Fibroblast of peridontal ligament (primary cell): ENCODE measurements at regions not wholly inside any gene's neighbourhood (a gene's known extent, or its start where the extent isn't known, plus 50 kb on each side); places are given as distances from the start of the nearest gene placed in this dataset.
"Not testable (repeated sequence)": the region's sequence is repeated elsewhere in the genome, so short reads cannot be mapped to it uniquely, and the experiment has no call there.

Source experiments
- DNase-seq: peaks from one replicate; pipeline ENCODE4 v3.0.0-alpha.2; 2010; ENCODE audit errors: extremely low read depth

DNA sequence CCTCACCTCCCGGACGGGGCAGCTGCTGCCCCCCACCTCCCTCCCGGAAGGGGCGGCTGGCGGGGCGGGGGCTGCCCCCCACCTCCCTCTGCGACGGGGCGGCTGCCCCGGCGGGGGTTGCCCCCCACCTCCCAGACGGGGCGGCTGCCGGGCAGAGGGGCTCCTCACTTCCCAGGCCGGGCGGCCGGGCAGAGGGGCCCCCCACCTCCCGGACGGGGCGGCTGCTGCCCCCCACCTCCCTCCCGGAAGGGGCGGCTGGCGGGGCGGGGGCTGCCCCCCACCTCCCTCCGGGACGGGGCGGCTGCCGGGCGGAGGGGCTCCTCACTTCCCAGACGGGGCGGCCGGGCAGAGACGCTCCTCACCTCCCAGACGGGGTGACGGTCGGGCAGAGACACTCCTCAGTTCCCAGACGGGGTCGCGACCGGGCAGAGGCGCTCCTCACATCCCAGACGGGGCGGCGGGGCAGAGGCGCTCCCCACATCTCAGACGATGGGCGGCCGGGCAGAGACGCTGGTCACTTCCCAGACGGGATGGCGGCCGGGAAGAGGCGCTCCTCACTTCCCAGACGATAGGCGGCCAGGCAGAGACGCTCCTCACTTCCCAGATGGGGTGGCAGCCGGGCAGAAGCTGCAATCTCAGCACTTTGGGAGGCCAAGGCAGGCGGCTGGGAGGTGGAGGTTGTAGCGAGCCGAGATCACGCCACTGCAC, 1218.8 kb downstream of the GATA3 start:
- not testable (repeated sequence) for DNase-seq

DNA sequence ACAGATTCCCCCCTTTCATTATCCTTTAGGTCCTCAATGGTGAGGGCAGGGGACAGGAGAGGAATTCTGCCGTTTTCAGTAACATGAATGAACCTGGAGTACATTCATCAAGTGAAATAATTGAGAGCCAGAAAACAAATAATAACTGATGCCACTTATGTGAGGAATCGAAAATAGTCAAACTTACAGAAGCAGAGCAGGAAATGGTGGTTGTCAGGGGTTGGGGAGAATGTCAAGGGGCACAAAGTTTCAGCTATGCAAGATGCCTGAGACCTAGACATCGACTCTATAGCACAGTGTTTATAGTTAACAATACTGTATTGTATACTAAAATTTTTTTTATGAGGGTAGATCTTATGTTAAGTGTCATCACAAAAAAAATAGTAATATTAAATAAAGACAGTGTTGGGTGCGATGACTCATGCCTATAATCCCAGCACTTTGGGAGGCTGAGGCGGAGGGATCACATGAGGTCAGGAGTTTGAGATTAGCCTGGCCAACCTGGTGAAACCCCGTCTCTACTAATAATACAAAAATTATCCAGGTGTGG, 1219.8 kb downstream of the GATA3 start:
- no peak for DNase-seq

GRCh38 chr10:9275861-9276260, 1221.4 kb downstream of the GATA3 start:
- DNase-seq = no peak

- DNase-seq = no peak
Observed at GRCh38 chr10:9285690-9286089, 1231.2 kb downstream of the GATA3 start.

DNA sequence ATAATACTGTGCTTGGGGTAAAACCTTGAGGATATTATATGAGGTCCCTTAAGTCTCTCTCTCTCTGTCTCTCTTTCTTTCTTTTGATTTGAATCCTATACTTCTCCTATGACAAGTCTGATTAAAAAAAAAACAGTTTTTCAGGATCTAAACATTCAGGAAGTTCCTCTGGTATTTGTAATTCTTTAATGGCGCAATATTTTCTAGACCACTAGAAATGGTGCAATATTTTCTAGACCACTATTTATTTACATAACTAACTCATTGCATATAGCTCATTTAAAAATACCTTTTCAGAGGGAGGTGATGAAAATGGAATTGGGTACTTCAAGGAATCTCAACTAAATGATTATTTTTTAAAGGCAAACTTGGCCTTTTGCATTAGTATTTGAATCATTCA, 1235.3 kb downstream of the GATA3 start:
- peak; percentile 29 for DNase-seq

- DNase-seq = no peak
Observed at GRCh38 chr10:9291081-9291480, 1236.6 kb downstream of the GATA3 start.

GRCh38 chr10:9294132-9294663, 1239.7 kb downstream of the GATA3 start:
- DNase-seq = no peak

GRCh38 chr10:9294865-9295264, 1240.4 kb downstream of the GATA3 start:
- no peak for DNase-seq

- DNase-seq = peak; percentile 40
Observed at GRCh38 chr10:9296190-9296589, 1241.7 kb downstream of the GATA3 start.

DNA sequence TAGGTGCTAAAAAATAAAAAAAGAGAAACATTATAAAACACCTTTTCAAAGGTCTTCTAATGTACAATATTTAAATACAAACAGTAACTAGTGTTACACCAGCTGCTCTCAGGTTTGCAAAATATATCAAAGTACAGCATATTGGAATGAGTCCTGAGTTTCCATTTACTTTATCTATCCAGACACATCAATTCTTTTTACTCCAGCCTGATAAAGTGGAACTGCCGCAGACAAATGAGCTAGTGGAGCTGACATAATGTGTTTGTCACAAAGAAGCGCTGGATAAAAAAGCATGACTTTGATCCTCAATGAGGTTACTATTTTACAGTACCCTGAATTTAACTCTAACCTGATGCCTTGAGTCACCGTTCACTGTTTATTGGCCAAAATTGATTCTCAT, 1243.1 kb downstream of the GATA3 start:
- DNase-seq = no peak

GRCh38 chr10:9299966-9300365, 1245.5 kb downstream of the GATA3 start:
- no peak for DNase-seq

DNA sequence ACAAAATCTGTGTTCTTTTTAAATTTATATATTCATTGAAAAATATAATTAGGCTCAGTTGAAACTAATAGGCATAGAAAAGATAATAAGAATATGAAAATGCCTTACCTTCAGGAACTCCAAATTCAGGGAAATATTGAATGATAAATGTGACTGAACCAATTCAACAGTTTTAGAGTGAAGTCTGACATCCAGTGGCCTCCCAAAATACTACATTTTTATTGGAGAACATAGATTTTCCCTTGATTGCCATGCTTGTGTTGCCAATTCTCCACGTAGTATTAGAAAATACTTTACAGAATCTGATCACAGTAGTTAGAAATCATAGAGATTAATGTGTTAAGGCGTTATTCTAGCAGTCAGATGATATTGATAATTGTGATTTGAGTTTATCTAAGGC, 1246.7 kb downstream of the GATA3 start:
- peak; percentile 42 for DNase-seq

GRCh38 chr10:9301554-9301953, 1247.1 kb downstream of the GATA3 start:
- no peak for DNase-seq

GRCh38 chr10:9302140-9302746, 1247.8 kb downstream of the GATA3 start:
- peak; percentile 73 for DNase-seq

DNA sequence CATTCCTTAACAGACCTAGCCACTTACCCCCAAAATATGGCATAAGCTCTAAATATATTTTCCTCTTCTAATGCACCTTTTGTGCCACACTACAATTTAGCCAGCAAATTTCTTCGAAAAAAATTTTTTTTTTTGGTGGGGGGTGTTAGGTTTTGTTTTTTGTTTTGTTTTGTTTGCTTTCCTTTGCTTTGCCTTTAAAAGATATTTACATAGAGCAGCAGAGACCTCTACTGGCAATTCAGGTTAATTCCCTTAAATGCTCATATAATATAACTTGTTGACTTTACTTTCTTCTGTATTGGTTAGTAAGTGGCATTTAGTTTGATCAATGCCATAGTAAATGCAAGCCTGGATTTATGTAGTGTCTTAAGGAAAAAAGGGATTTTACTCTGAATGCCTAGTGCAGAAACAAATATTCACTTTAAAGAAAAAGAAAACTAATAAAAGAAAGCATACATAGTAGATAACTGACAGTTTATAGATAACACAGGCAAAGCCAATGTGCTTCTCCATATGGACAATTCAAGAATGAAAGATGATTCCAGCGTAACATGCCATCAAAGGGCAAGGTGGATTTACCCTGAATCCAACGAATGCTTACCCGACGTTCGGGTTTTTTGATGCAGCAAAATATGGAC, 1250.6 kb downstream of the GATA3 start:
- peak; percentile 45 for DNase-seq

GRCh38 chr10:9311702-9312499, 1257.4 kb downstream of the GATA3 start:
- no peak for DNase-seq

DNA sequence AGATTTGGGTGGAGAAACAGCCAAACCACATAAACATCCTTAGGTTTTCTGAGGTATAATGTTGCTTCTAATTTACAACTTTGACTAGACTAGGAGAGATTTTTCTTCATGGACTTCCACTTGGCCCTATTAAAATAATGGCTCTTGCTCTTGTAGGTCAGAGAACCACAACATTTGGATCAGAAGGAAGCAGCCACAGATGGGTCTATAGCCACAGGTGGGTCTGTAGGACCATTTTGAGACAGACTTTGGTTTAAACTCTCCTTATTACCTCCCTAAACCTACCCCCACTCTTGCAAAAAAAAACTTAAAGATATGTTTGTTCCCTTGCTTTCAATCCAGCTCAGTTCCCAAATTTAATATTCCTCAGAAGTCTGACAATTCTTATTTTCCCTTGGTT, 1260.8 kb downstream of the GATA3 start:
- no peak for DNase-seq

GRCh38 chr10:9331583-9332008, 1277.1 kb downstream of the GATA3 start:
- peak; percentile 68 for DNase-seq

- DNase-seq = no peak
Observed at GRCh38 chr10:9334270-9334669, 1279.8 kb downstream of the GATA3 start.

DNA sequence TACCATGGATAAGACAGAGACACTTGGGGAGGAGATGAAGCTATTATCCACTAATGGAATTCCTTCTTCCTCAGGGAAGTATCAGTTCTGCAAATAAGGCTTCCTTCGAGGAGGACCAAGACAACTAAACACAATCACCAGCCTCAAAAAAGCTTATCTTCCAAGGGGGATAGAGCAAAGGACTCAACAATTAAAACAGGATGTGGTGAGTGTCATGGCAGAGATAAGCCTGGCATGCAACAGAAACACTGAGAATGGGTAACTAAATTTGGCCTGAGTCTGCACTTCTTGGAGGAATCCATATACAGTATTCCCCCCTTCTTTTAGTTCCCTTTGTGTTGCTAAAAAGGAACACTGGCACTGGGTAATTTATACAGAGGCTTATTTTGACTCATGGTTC, 1285.2 kb downstream of the GATA3 start:
- DNase-seq = no peak

- no peak for DNase-seq
Observed at GRCh38 chr10:9342885-9343570, 1288.5 kb downstream of the GATA3 start.
